Mesothelial cell of epicardium (in vitro differentiated cells): ENCODE measurements at regions not wholly inside any gene's neighbourhood (a gene's known extent, or its start where the extent isn't known, plus 50 kb on each side); places are given as distances from the start of the nearest gene placed in this dataset.

Source experiments
- DNase-seq, 2 experiments: peaks; one replicate each; pipeline ENCODE4 v3.0.0; 2021; ENCODE audit warnings: low spot score in 2 of 2; ENCODE audit not compliant: unreplicated experiment in 2 of 2
- H3K27ac Mint-ChIP-seq: 2 replicates; pipeline ENCODE4 v1.8.0; 2021; ENCODE audit warnings: mixed read lengths
- H3K27me3 Mint-ChIP-seq: 2 replicates; pipeline ENCODE4 v1.8.0; 2021; ENCODE audit warnings: low read depth, mixed read lengths
- H3K36me3 Mint-ChIP-seq: 2 replicates; pipeline ENCODE4 v1.8.0; 2021; ENCODE audit warnings: mixed read lengths
- H3K4me1 Mint-ChIP-seq: 2 replicates; pipeline ENCODE4 v1.8.0; 2021; ENCODE audit warnings: mixed read lengths
- H3K4me3 Mint-ChIP-seq: 2 replicates; pipeline ENCODE4 v1.8.0; 2021; ENCODE audit warnings: mild to moderate bottlenecking, moderate library complexity, mixed read lengths
- H3K9me3 Mint-ChIP-seq: 2 replicates; pipeline ENCODE4 v1.8.0; 2021; ENCODE audit warnings: mixed read lengths
- CTCF ChIP-seq: fragments of 200-600 bp; sonication (generic); IDR thresholded peaks from one replicate; pipeline ENCODE4 v1.5.0; 2021; ENCODE audit warnings: antibody characterized with exemption; ENCODE audit not compliant: unreplicated experiment

DNA sequence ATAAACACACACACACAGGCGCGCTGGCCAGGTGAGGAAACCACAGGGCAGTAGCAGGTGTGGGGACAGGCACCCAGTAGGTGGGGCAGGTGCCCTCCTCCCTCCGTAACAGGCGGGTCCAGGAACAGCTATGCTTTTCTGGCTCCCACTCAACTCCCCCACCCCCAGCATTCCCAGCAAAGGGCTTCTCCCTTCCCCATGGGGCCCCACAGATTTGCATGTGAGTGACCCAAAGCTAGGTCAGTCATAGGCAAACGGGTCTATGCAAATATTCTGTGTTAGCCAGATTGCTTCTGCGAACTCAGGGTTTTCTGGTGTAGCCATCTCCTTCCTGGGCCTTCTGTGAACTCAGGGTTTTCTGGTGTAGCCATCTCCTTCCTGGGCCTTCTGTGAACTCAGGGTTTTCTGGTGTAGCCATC lies 114.2 kb downstream of the SIK1 start:
- Mint-ChIP-seq H3K27me3 (no peaks in the 10 kb centered on the region), H3K9me3 (peaks cover 8% of the 10 kb centered on the region), H3K4me3 (no peak overlapping the region), H3K27ac (no peak overlapping the region), H3K4me1 (peaks cover 39% of the 10 kb centered on the region), H3K36me3 (no peaks in the 10 kb centered on the region)
- DNase-seq: no peak
- TF ChIP-seq CTCF: no peak

GRCh38 chr21:43312011-43312410 lies 114.9 kb downstream of the SIK1 start:
- Mint-ChIP-seq H3K9me3 (peaks cover 4% of the 10 kb centered on the region), H3K4me1 (peaks cover 40% of the 10 kb centered on the region), H3K4me3 (no peak overlapping the region), H3K36me3 (no peaks in the 10 kb centered on the region), H3K27ac (peak overlapping the region; percentile 11), H3K27me3 (no peaks in the 10 kb centered on the region)
- no peak for TF ChIP-seq CTCF
- DNase-seq: no peak

DNA sequence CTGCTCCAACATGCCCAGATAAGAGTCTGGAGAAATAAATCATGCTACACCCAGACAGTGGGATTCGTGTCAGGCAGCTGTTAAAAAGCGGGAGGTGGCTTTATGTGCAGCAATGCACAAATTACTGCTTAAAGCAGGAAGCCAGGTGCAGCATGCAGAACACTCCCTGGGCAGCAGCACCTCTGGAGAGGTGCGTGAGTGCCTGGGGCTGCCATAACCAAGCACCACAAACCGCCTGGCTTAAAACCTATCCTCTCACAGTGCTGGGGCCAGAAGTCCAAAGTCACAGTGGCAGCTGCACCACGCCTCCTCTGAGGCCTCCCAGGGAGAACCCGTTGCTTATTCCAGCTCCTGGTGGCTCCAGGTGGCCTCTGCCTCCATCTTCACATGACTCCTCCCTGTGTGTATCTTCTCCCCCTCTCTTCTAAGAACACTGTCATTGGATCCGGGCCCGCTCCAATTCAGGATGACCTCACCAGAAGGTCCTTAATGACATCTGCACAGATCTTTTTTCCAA lies 115.6 kb downstream of the SIK1 start:
- no peak overlapping the region for H3K4me3 Mint-ChIP-seq
- H3K27me3 Mint-ChIP-seq: no peaks in the 10 kb centered on the region
- no peak for DNase-seq
- peak overlapping the region; percentile 11 for H3K27ac Mint-ChIP-seq
- H3K9me3 Mint-ChIP-seq: no peaks in the 10 kb centered on the region
- no peak for TF ChIP-seq CTCF
- H3K36me3 Mint-ChIP-seq: no peaks in the 10 kb centered on the region
- peaks cover 40% of the 10 kb centered on the region for H3K4me1 Mint-ChIP-seq

DNA sequence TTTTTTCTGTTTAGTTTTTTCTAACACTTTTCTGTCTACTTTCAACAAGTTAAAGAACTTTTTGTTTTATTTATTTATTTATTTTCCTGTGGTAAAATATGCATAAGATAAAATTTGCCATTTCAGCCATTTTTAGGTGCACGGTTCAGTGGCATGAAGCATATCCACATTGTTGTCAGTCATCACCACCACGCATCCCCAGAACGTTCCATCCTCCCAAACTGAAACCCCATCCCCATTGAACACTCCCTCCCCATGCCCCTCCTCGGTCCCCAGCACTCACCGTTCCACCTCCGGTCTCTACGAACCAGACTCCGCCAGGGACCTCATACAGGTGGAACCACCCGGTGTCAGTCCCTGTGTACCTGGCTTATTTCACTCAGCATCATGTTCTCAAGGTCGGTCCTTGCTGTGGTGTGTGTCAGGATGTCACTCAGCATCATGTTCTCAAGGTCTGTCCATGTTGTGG lies 118.1 kb downstream of the SIK1 start:
- Mint-ChIP-seq H3K36me3 (no peaks in the 10 kb centered on the region), H3K27ac (no peak overlapping the region), H3K9me3 (no peaks in the 10 kb centered on the region), H3K4me1 (peaks cover 33% of the 10 kb centered on the region), H3K27me3 (no peaks in the 10 kb centered on the region), H3K4me3 (no peak overlapping the region)
- TF ChIP-seq CTCF: no peak
- no peak for DNase-seq

- Mint-ChIP-seq H3K9me3 (no peaks in the 10 kb centered on the region), H3K27ac (no peak overlapping the region), H3K27me3 (no peaks in the 10 kb centered on the region), H3K36me3 (no peaks in the 10 kb centered on the region), H3K4me1 (peaks cover 33% of the 10 kb centered on the region), H3K4me3 (no peak overlapping the region)
- DNase-seq: no peak
- TF ChIP-seq CTCF: no peak
Observed at GRCh38 chr21:43308101-43308814, 118.7 kb downstream of the SIK1 start.
